ENCODE measurements at regions not wholly inside any gene's neighbourhood (a gene's known extent, or its start where the extent isn't known, plus 50 kb on each side); places are given as distances from the start of the nearest gene placed in this dataset.
A peak's percentile ranks its signal among the peaks of the same experiment; 100 is the strongest.

DNA sequence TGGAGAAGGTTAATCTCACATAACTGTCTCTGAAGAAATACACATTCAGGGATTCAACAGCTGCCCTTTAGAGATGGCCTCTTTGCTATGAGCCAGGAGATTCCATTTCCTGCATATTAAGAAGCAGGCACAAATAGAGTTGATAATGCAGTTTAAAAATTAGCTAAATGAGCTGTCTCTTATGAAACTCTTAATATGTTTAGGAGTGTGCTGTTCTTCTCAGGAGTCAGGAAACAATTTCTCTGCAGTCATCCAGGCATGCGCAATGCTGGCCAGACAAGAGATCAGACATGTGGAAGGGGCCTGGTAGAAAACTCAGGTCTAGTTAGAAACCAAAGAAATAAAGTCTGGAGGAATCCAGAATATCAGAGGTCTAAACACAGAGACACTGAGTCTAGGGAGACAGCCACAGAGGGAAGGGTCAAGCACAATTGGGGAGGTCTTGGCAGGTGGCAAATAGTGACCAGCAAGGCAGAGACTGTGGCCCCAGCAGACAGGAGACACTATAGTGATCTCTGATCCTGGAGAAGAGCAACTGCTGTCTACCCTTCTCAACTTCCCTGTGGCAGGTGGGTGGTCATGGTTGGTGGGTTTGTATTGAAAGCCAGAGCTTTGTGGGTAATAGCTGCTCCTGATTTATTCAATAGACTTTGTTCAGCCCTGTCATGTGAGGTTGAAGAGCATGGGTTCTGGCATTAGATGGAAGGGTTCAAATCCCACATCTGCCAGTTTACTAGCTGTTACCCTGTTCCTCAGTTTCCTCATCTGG, 185.8 kb upstream of the RMST start:
- no peak for DNase-seq

DNA sequence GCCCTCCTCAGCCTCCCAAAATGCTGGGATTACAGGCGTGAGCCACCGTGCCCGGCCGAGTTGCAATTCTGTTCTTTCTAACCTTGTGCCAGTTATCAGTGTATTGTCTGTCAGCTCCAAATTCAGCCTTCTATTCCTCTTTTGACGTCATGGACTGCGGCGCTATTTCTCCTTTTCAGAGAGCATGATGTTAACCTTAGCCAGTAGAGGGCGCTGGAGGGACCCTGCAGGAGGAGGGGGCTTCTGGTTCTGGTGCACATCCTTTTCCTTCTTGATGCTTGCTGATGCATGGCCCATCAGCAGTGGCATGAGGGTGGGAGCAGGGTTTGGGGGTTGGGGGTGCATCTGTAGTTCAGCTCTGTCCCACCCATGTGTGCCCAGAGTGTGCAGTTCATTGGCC, 179.3 kb upstream of the RMST start:
- DNase-seq: no peak

DNA sequence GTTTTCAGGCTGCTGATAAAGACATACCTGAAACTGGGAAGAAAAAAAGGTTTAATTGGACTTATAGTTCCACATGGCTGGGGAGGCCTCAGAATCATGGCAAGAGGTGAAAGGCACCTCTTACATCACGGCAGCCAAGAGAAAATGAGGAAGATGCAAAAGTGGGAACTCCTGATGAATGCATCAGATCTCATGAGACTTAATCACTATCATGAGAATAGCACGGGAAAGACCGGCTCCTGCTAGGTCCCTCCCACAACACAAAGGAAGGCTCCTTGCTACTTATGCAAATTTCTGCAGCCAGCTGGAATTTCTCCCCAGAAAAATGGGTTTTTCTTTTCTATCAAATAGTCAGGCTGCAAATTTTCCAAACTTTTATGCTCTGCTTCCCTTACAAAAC, 174.1 kb upstream of the RMST start:
- DNase-seq: no peak

DNA sequence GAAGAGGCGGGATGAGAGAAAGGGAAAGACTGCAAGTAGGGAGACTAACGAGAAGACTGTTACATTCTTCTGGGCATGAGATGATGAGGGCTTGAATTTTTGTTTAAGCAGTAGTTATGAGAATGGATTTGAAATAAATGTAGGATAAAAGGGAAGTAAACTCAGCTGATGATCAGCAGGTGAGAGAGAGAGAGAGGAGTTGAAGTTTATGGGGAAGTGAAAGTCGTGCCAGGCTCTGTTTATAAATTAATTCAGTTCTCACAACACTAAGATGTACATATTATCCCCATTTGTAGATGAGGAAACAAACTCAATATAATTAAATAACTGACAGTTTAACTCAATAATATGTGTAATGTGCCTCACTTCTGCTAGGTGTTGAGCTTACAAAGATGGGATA, 170.0 kb upstream of the RMST start:
- DNase-seq: no peak

DNA sequence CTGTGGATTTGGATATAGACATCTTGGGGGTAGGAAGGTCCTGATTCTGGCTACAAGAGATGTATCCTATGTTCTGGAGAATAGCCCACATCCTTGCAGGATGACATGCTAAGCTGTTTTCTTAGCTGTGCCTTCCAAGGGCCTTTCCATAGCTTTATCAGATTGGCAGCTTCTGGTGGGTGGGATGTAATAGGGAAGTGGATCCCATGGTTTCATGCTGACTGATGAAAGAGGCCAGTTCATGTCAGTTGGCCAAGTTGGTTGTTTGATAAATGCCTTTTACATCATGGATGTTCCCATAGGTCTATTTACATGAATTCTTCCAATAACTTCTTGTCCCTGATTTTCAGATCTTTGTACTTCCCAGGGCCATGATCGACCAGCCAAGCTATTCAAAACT, 169.1 kb upstream of the RMST start:
- no peak for DNase-seq

DNA sequence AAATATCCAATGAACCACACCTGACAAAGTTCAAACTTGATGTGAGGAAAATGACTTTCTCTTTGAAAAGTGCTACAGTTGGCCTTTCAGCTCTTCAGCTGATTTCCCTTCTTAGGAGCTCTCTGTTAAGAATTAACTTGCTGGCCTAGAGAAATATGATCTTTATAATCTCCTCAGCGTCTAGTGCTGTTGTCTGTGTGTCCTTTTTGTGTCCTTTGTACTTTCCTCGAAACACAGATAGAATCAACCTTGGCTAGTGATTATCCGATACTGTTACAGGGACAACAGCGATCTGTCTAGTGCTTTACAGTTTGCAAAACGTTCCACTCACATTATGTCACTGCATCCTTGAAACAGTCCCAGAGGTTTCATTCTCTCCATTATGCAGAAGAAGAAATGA, 162.8 kb upstream of the RMST start:
- DNase-seq: no peak

DNA sequence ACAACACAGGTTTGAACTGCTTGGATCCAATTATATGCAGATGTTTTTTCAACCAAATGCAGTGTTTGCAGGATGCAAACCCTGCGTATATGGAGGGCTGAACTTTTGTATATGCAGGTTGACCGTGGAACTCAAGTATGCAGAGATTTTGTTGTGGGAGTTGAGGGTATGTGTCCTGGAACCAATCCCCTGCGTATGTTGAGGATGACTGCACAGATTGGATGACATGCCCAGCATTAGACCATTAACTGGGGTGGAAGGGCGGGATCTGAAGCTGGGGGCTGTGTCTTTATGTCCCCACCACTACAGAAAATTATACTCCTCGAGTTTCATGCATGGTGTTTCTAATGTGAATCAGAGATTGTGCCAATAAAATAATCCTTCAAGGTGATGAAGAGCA, 162.2 kb upstream of the RMST start:
- no peak for DNase-seq

DNA sequence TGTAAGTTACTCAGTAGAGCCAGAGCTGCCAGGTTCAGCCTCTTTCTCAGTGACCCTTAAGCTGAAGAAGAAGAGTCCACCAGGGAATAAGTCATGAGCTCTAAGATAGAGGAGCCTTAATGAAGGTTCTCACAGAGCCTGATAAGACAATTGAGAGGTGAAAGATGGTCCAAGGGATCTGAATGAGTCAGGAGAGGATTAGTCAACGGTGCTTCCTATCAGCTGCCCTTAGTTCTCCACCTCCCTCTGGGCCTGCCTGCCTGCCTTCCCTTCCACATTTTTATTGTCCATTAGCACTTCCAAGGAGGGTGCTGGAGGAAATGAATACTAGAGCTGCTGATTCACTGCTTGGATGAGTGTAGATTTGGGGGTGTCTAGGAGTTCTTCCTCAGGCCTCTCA, 161.7 kb upstream of the RMST start:
- DNase-seq: no peak

DNA sequence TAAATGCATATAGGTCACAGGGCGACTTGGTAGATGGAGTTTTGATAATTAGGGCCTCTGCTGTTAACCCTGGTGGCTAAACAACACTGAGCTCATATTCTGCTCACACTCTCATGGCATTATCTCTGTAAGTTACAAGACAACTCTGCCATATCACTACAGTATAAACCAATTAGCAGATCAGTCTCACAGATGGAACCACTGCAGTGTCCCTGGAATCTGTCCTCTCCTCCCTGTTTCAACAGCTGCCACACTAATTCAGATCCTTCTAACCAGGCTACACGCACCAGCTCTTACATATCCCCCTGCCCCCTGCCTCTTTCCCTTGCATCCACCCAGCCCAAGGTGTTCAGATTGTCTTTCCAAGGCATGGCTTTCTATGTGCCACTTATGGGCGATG, 161.0 kb upstream of the RMST start:
- DNase-seq: no peak

DNA sequence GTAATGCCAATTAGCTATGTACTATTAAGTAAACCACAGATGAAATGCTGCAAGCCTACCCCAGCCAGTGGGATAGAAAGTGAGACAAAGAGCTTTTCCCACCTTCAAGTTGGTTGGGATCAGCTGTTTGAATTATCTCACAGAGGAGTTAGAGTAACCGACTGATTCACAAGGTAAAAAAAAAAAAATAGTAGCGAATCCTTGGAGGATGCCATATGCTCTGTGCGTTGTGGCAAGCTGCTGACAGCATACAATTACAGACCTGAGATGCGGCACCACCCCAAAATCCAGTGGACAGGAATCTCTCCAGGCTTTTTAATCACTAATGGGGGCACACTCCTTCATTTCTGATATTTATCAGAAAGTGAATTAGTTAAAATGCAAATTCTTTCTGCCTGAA, 157.0 kb upstream of the RMST start:
- DNase-seq: no peak

DNA sequence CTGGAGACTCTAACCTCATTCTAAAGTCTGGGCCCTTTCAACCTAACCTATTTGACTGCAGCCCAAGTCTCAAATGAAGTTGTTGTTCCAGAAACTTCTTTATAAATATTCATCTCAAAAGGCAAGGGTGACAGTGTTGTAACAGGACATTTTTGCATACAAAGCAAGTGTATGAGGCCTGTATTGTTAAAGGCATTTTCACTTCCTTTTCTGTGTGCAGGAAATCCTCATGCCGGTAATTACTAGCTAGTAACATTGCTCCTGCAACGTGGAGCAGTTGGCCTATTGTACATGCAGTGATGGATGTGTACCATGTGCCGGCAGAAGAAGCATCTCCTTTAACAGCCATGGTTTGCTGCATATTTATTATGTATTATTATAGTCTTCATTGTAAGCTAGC, 156.5 kb upstream of the RMST start:
- no peak for DNase-seq

DNA sequence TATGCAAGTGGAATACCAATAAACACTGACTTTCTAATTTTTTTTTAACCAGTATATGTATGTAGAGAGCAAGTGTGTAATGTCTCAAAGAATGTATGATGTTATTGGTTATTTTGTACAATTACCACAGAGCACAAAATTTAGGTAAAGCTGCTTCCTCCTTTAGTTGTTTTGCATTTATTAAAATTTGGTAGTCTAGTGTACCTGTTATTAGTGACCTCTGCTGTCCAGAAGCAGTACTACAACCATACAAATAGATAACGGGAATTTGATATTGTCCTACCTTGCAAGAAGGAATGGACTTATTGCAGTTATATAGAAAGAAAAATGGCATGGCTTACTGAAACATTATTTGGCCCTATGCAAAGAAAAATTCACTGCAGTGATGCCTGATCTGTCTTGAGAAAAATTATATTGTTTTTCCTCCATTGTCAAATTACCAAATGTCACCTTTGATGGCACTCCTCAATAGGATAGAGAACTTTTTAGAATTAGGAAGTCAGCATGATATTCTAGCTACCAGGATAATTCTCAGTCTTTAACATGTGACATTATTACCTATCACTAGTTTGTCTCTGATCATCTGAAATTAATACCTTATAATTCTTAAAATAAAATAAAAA, 153.9 kb upstream of the RMST start:
- DNase-seq: peak in 1 of 2 experiments; percentile 16

DNA sequence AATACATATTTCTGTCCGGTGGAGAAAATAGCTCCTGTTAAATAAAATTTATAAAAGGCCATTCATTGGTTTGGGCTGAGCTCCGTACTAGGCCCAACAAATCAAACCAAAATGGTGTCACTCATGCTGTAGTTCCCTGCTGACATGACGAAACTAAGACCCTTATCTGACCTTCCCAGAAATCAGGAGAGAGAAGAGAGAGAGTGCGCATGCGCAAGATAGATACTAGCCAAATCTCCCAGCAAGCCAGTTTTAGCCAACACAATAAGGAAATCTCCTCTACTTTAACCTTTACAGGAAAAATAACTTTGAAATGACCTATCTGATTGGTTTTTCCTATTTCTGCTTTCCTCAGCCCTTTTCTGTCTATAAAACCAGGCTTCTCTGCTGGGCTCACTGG, 152.7 kb upstream of the RMST start:
- no peak for DNase-seq

DNA sequence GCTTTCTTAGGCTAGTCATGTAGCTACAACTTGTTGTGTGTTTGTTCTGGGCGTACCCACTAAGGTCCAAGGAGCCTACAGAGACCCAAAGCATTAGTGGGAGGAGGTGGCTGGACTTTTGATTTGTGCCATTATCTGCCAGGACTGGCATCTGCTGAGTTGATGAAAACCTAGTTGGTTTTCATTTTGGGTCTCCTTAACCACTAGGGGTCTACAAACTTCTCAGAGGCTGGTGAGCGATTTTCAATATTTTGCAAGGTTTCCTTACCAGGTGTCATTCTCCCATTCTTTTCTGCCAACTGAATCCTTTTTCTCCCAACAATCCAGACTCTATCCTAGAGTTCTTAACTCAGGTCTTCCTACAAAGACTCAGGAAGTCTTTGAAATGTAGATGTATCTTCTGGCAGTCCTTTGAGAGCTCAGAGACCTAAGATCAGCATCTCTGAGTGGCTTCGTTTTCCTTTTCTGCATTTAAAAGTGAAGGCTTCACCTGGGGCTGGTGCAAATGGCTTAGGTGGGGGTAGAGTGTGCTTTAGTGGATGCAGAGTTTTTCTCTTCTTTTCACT, 150.0 kb upstream of the RMST start:
- no peak for DNase-seq

DNA sequence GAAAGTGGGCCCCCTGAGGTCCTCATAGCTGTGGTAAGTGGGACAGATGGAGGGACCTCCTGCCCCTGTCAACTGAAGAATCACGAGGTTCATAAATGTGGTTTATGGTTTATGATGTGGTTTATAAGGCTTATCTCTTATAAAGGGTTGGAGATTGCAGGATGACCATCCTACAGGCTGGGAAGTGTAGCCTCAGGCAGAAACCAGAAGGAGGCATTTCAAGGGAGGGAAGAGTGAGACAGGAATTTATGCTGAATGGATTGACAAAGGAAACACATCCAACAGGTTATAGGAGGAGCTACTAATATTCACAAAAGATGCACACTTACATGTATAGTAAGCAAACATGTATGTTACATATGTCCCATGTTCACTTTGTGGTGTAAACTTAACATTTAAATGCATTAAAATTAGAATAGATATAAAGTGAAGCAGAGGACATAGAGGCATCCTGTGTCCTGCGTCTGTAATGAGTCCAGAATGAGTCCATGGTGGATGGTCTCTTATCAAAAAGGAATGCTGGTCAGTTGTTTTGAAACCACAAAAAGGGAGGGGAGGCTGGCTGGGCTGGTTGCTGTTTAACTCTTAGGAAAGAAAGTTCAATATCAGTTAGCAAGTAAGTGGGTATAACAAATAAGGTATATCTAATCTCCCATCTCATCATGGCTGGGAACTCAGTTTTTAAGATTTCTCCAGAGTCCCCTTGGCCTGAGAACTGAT, 149.0 kb upstream of the RMST start:
- DNase-seq: no peak

DNA sequence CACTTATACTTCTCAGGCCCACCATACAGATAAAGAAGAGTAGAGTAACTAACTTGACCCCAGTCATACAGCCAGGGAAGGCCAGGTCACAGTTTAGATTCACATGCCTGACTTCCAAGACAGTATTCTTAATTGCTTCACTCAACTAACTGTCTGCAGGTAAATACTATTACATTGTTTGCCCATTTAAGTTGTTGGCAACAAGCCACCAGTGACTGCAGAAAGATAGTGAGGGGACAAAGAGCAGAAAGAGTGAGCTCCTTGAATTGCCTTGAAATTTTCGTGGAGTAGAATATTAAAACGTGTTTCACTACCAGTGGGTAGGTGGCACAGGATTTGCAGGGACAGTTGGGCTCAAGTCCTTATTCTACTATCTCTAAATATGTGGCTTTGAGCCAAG, 146.3 kb upstream of the RMST start:
- DNase-seq: no peak

DNA sequence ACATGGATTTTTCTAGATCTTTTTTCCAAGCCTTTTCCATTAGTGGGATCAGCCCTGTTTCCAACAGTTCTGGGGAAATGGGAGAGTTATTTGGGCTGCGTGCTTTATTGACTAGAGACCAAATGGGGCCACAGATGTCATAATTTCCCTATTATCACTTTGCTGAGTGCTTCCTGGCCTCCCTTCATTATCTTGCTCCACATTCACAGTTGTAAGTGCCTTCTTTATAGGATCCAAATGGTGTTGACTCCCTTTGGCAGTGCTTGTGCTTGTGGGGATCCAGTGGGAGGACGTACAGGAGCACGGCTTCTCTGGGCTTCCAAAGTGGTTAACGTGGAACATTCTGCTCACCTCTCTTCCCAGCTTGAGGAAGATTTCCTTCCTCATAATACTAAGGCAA, 141.0 kb upstream of the RMST start:
- no peak for DNase-seq

DNA sequence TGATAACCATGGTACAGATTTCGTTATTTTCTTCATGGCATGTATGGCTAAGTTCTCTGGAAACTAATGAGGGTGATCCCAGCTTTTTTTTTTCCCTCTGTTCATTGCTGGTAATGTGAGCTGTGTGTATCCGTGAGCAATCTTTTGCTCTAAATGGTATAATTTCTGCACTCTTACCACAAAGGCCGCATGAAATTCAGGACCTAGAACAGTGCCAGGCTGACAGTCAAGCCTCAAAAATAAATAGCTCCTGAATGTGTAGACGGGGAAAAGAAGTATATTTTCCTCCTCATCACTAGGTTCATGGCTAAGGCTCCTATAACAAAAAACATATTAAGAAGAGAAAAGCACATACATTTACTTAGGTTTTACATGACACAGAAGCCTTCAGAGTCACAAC, 140.2 kb upstream of the RMST start:
- DNase-seq: no peak

DNA sequence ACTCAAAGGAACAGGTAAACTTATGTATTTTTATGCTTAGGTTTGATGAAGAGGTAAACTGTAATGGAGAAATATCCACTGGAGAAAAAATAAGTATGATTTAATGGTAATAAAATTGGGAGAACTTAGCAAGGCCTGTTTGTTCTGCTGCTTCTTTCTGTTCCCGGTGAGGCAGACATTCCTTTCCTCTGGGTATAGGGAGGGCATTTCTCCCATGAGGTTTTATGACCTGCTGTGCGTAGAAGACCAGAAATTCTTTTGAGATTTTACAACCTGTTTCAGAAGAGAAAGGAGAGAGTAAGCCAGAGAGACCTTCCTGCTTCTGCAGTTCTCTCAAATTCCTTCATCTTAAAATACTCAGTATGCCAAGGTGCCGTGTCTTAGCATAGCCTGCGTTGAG, 139.4 kb upstream of the RMST start:
- no peak for DNase-seq

DNA sequence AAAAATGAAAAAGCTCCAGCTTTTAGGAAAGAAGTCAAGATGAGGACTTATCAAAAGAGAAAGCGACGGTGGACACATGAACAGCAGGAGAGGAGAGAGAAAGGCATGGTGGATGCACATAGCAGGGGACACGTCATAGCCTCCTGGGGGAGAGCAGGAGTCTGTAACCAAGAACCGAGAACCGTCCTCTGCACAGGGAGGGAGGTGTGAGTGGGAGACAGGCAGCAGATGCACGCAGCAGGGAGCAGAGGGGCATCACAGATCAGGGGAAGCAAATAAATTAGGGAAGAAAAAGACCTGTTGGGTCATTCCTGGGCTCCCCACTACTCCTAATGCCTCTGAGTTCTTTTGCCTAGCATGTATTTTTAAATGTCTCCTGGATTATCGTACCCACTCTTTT, 138.1 kb upstream of the RMST start:
- DNase-seq: no peak

DNA sequence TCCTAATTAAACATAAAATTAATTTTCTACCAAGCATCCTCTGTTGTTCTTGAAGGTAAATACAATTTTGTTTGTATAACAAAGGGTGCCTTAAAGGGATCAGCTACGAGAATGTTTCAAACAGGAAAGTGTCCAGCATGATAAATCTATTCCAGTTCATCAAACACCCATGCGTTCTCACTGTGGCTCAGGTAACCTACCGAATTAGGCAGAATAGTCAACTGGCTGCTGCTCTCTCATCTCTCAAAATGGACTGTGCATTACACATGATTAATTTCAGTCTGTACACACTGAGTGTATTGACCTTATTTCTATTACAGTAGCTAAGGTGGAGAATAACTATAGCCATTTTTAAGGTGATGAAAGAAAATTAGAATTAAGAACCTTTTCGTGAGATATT, 127.5 kb upstream of the RMST start:
- DNase-seq: no peak

DNA sequence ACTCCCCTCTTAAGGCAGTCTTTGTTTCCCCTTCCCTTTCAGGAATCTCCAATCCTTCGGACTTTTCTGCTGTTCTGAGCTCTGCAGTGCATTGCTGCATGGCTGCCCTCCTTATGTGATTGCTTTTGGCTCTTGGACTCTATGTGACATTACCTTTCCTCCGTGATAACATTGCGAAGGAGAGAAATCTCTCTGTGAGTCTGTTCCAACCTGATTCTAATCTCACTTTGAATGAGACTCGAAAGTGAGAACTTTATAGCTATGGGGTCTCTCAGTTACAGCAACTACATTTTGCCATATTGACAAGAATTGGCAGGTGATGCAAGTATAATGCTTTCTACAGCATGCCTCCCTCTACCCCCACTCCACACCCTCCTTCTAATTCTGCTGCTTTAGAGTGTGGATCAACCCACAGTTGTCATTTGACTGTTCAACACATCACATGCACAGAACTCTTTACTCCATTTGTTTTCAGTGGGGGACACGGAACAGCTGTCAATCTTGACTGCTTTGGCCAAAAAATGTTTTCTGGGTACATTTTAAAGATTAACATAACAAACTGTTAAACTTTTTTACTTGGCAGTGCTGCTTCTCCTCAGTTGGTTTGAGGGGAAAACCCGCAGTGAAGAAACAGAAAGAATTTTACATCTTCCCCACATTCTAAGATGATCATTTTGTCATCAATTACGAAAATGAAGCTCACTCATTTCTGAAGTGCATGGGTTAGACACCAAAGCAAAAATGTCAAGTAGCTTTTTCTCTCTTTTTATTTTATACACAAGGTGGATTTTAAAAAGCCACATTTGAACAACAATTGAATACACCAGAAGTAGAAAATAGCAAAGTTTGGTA, 125.5 kb upstream of the RMST start:
- DNase-seq: no peak

DNA sequence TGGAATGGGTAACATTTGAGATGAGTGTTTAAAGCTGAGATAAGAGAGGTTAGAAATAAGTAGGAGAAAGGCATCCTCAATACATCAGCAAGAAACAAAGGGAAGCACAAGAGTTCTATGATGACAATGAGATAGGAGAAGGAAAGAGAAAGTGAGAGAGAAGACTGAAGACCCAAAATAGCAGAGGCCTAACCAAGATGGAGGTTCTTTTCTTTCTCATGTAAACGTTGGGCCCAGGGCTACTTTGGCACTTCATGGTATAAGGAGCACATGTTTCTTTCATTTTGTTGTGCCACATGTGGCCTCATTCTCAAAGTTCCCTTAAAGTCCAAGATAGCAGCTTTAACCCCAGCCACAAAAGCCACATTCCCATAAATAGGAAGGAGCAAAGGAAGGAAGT, 120.5 kb upstream of the RMST start:
- no peak for DNase-seq
